Neuronal stem cell (in vitro differentiated cells): ENCODE measurements at regions not wholly inside any gene's neighbourhood (a gene's known extent, or its start where the extent isn't known, plus 50 kb on each side); places are given as distances from the start of the nearest gene placed in this dataset.
"Not testable (repeated sequence)": the region's sequence is repeated elsewhere in the genome, so short reads cannot be mapped to it uniquely, and the experiment has no call there.

Experiments used
- DNase-seq: peaks from one replicate; pipeline ENCODE4 v3.0.0-alpha.2; 2013; ENCODE audit warnings: low spot score
- H2AFZ ChIP-seq: one replicate; pipeline ENCODE4 v1.6.1; 2013; ENCODE audit warnings: mild to moderate bottlenecking, low read length, inconsistent platforms
- H2AK5ac ChIP-seq: 2 replicates; pipeline ENCODE4 v1.6.1; 2013; ENCODE audit warnings: low read depth, mild to moderate bottlenecking, inconsistent platforms, low read length, moderate library complexity, mixed read lengths
- H2BK120ac ChIP-seq: 2 replicates; pipeline ENCODE4 v1.6.1; 2013; ENCODE audit warnings: low read depth, mild to moderate bottlenecking, inconsistent platforms, low read length, moderate library complexity, mixed read lengths
- H2BK12ac ChIP-seq: one replicate; pipeline ENCODE4 v1.6.1; 2013; ENCODE audit warnings: low read length, inconsistent platforms
- H2BK15ac ChIP-seq: 2 replicates; pipeline ENCODE4 v1.6.1; 2013; ENCODE audit warnings: mild to moderate bottlenecking, low read length, inconsistent platforms, mixed read lengths
- H2BK5ac ChIP-seq: one replicate; pipeline ENCODE4 v1.6.1; 2013; ENCODE audit warnings: inconsistent platforms, mild to moderate bottlenecking, low read length, moderate library complexity
- H3K14ac ChIP-seq: one replicate; pipeline ENCODE4 v1.6.1; 2013; ENCODE audit warnings: low read length, inconsistent platforms
- H3K18ac ChIP-seq: 2 replicates; pipeline ENCODE4 v1.6.1; 2013; ENCODE audit warnings: low read length, inconsistent platforms
- H3K23ac ChIP-seq: 2 replicates; pipeline ENCODE4 v1.6.1; 2013; ENCODE audit warnings: low read depth, mild to moderate bottlenecking, mixed read lengths, low read length, inconsistent platforms; ENCODE audit not compliant: poor library complexity
- H3K27ac ChIP-seq: replicated peaks from 3 replicates; pipeline ENCODE4 v1.5.1; 2013; ENCODE audit warnings: low read length, inconsistent platforms
- H3K27me3 ChIP-seq, 3 experiments: 2 replicates each; pipeline ENCODE4 v1.6.1; 2013; ENCODE audit warnings: low read length in 3 of 3, mild to moderate bottlenecking in 2 of 3, inconsistent platforms in 1 of 3, low read depth in 1 of 3, mixed read lengths in 1 of 3, moderate library complexity in 1 of 3; ENCODE audit not compliant: control insufficient read depth in 3 of 3, insufficient read depth in 3 of 3
- H3K36me3 ChIP-seq, 2 donors: replicated peaks in 1 of 2; 2 replicates each; pipeline ENCODE4 v1.6.1; 2013; ENCODE audit warnings: low read length in 2 of 2; ENCODE audit not compliant: control insufficient read depth in 2 of 2, insufficient read depth in 2 of 2
- H3K4ac ChIP-seq: 2 replicates; pipeline ENCODE4 v1.6.1; 2013; ENCODE audit warnings: inconsistent platforms, mild to moderate bottlenecking, low read length, moderate library complexity
- H3K4me1 ChIP-seq, 2 donors: 1 replicate in 1 of 2; 2 replicates in 1 of 2; pipeline ENCODE4 v1.6.1; 2013; ENCODE audit warnings: low read length in 2 of 2, low read depth in 1 of 2; ENCODE audit not compliant: control insufficient read depth in 2 of 2, insufficient read depth in 1 of 2
- H3K4me2 ChIP-seq: one replicate; pipeline ENCODE4 v1.6.1; 2013; ENCODE audit warnings: mild to moderate bottlenecking, low read length, inconsistent platforms; ENCODE audit not compliant: insufficient read depth, poor library complexity, severe bottlenecking
- H3K4me3 ChIP-seq, 2 donors: 2 replicates each; pipeline ENCODE4 v1.5.1; 2013; ENCODE audit warnings: low read length in 2 of 2, mild to moderate bottlenecking in 2 of 2, inconsistent platforms in 1 of 2, moderate library complexity in 1 of 2
- H3K79me1 ChIP-seq: one replicate; pipeline ENCODE4 v1.6.1; 2013; ENCODE audit warnings: low read depth, mild to moderate bottlenecking, inconsistent platforms, low read length, moderate library complexity
- H3K9ac ChIP-seq: one replicate; pipeline ENCODE4 v1.6.1; 2013; ENCODE audit warnings: mild to moderate bottlenecking, low read depth, low read length, inconsistent platforms; ENCODE audit not compliant: poor library complexity
- H3K9me3 ChIP-seq, 2 donors: replicated peaks in 1 of 2; 2 replicates each; pipeline versions ENCODE3 to v1.6.1; 2013; ENCODE audit warnings: low read length in 2 of 2, mild to moderate bottlenecking in 2 of 2, inconsistent platforms in 1 of 2, low read depth in 1 of 2, mixed read lengths in 1 of 2, moderate library complexity in 1 of 2; ENCODE audit not compliant: control insufficient read depth in 2 of 2, insufficient read depth in 1 of 2
- H4K8ac ChIP-seq: one replicate; pipeline ENCODE4 v1.6.1; 2013; ENCODE audit warnings: low read depth, mild to moderate bottlenecking, inconsistent platforms, low read length, moderate library complexity
- H4K91ac ChIP-seq: one replicate; pipeline ENCODE4 v1.6.1; 2013; ENCODE audit warnings: low read length, low read depth, mild to moderate bottlenecking, inconsistent platforms; ENCODE audit not compliant: poor library complexity
- WGBS, 2 donors: extraction: QIAGEN DNeasy Blood & Tissue Kit; methylation state at CpG; one replicate each; pipeline ENCODE4 v1.1.7; 2013; ENCODE audit warnings: missing lambda C conversion rate in 2 of 2, mixed read lengths in 1 of 2; ENCODE audit not compliant: insufficient read length in 2 of 2, insufficient replicate concordance in 1 of 2; ENCODE audit errors: extremely low coverage in 2 of 2; 5-methylcytosine and 5-hydroxymethylcytosine counted together

- H3K36me3 ChIP-seq, H3K4ac ChIP-seq, H3K9ac ChIP-seq, H2BK5ac ChIP-seq, H4K91ac ChIP-seq, H2AFZ ChIP-seq, H3K4me1 ChIP-seq, H2BK120ac ChIP-seq, H3K4me2 ChIP-seq, H3K79me1 ChIP-seq, H3K4me3 ChIP-seq, H3K18ac ChIP-seq, H3K14ac ChIP-seq, H3K27me3 ChIP-seq, H4K8ac ChIP-seq, H2BK15ac ChIP-seq, H2AK5ac ChIP-seq, H3K9me3 ChIP-seq, H2BK12ac ChIP-seq, H3K23ac ChIP-seq, H3K27ac ChIP-seq, DNase-seq: not testable (repeated sequence)
- no CpG with 5 or more reads among the region's 5 CpGs for WGBS, 2 donors
Measured at GRCh38 chr17:64798489-64798790, 120.8 kb downstream of the LRRC37A3 start.

GRCh38 chr17:64797746-64798488, 121.4 kb downstream of the LRRC37A3 start:
- not testable (repeated sequence) for H2BK120ac ChIP-seq, H3K4me3 ChIP-seq, H4K91ac ChIP-seq, H3K79me1 ChIP-seq, H2AFZ ChIP-seq, H4K8ac ChIP-seq, H3K36me3 ChIP-seq, H2AK5ac ChIP-seq, H2BK5ac ChIP-seq, H3K4me1 ChIP-seq, H2BK12ac ChIP-seq, H3K9ac ChIP-seq, H3K27ac ChIP-seq, H3K9me3 ChIP-seq, DNase-seq, H3K27me3 ChIP-seq, H2BK15ac ChIP-seq, H3K4ac ChIP-seq, H3K18ac ChIP-seq, H3K23ac ChIP-seq, H3K4me2 ChIP-seq
- H3K14ac ChIP-seq, result peak overlapping the region; percentile 38
- WGBS, 2 donors, result no CpG with 5 or more reads among the region's 15 CpGs

GRCh38 chr17:64795342-64795741, 123.9 kb downstream of the LRRC37A3 start:
- not testable (repeated sequence) for H3K27ac ChIP-seq, H4K8ac ChIP-seq, H4K91ac ChIP-seq, H2BK12ac ChIP-seq, H3K36me3 ChIP-seq, H3K23ac ChIP-seq, H2AK5ac ChIP-seq, H3K14ac ChIP-seq, H3K79me1 ChIP-seq, H3K9me3 ChIP-seq, H2BK15ac ChIP-seq, H3K4me2 ChIP-seq, H2AFZ ChIP-seq, H3K4me3 ChIP-seq, H2BK120ac ChIP-seq, H2BK5ac ChIP-seq, H3K18ac ChIP-seq, DNase-seq, H3K27me3 ChIP-seq, H3K4me1 ChIP-seq, H3K4ac ChIP-seq, H3K9ac ChIP-seq
- no CpG with 5 or more reads among the region's 1 CpG for WGBS, 2 donors

- not testable (repeated sequence) for H3K27me3 ChIP-seq, H4K91ac ChIP-seq, H2BK15ac ChIP-seq, H3K79me1 ChIP-seq, H2BK120ac ChIP-seq, H2BK12ac ChIP-seq, H2AFZ ChIP-seq, H3K18ac ChIP-seq, H3K4ac ChIP-seq, H3K9me3 ChIP-seq, H3K4me3 ChIP-seq, H3K36me3 ChIP-seq, H2BK5ac ChIP-seq, H2AK5ac ChIP-seq, DNase-seq, H3K14ac ChIP-seq, H3K4me1 ChIP-seq, H3K27ac ChIP-seq, H3K9ac ChIP-seq, H4K8ac ChIP-seq, H3K4me2 ChIP-seq, H3K23ac ChIP-seq
- no CpG with 5 or more reads among the region's 16 CpGs for whole genome bisulfite sequencing, 2 donors
Measured at GRCh38 chr17:64794548-64795274, 124.6 kb downstream of the LRRC37A3 start.
